CD1c-positive myeloid dendritic cell (primary cell): ENCODE measurements at regions not wholly inside any gene's neighbourhood (a gene's known extent, or its start where the extent isn't known, plus 50 kb on each side); places are given as distances from the start of the nearest gene placed in this dataset.

Experiments used
- DNase-seq: peaks from one replicate; pipeline ENCODE4 v3.0.0-alpha.2; 2016; ENCODE audit errors: extremely low spot score

- DNase-seq = no peak
Measured at GRCh38 chrX:66328950-66329596, 165.0 kb downstream of the HEPH start.

DNA sequence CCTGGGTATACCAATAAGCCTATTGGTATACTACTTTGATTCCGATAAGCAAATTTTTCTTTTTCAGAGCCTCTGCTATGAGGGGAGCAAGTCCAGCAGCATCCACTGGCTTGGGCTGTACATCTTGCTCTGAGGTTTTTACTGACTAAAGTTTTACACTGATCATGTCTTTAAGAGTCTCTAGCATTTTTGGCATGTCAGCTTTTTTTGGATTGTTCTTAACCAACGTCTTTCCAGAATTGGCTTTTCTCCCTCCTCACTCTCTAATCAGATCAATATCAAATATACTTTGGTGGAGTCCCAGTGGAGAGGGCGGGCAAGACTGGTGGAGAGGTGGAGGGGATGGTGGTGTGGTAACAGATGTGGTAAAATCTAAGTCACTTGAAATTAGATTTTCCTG is 196.8 kb downstream of the HEPH start:
- DNase-seq = no peak

- no peak for DNase-seq
Measured at GRCh38 chrX:66384722-66385121, 220.7 kb downstream of the HEPH start.

- DNase-seq = no peak
Measured at GRCh38 chrX:66399273-66399672, 235.2 kb downstream of the HEPH start.

DNA sequence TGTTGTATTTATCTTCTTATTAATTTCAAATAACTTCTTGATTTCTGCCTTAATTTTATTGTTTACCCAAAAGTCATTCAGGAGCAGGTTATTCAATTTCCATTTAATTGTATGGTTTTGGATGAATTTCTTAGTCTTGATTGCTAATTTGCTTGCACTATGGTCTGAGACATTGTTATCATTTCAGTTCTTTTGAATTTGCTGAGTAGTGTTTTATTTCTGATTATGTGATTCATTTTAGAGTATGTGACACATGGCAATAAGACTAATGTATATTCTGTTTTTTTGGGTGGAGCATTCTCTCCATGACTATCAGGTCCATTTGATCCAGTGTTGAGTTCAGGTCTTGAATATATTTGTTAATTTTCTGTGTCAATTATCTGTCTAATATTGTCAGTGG is 236.7 kb downstream of the EDA2R start:
- DNase-seq = no peak

- DNase-seq = peak; percentile 3
Measured at GRCh38 chrX:66408507-66408906, 230.4 kb downstream of the EDA2R start.

- no peak for DNase-seq
Measured at GRCh38 chrX:66410806-66411205, 228.1 kb downstream of the EDA2R start.
